HepG2 (cell line): ENCODE measurements at regions not wholly inside any gene's neighbourhood (a gene's known extent, or its start where the extent isn't known, plus 50 kb on each side); places are given as distances from the start of the nearest gene placed in this dataset.

Experiments
- ATAC-seq: fragments of 200-7000 bp; cut with Tn5 transposase; 3 replicates; pipeline ENCODE4 v1.9.1; 2020; ENCODE audit warnings: mild to moderate bottlenecking, moderate library complexity
- BruUV-seq: library from RNA; stranded (reverse); fragments of 400-500 nt; replicated peaks from 2 replicates; lab custom pipeline; 2021; lab: Mats Ljungman, UMichigan
- CTCF ChIA-PET: fragments of 300-600 bp; formaldehyde crosslinking; extraction: SDS; loops from one replicate; lab custom pipeline; 2021; ENCODE audit warnings: low total read pairs, inconsistent platforms, low intra/inter-chr PET ratio; lab: Yijun Ruan, JAX
- POLR2A ChIA-PET: fragments of 350-600 bp; sonication (Branson Sonifier 250); formaldehyde crosslinking; loops from one replicate; lab custom pipeline; 2020; ENCODE audit warnings: antibody characterized with exemption, inconsistent platforms; lab: Yijun Ruan, JAX
- DNase-seq: peaks from one replicate; pipeline ENCODE4 v3.0.0-alpha.2; 2015; ENCODE audit warnings: low spot score
- FAIRE-seq: peaks from 3 replicates; lab custom pipeline; 2011; peaks lifted over from hg19 to GRCh38; lab: Jason Lieb, UNC
- H2AFZ ChIP-seq: one replicate; pipeline ENCODE4 v1.6.1; 2011; ENCODE audit warnings: low read length, inconsistent platforms
- H3K27ac ChIP-seq: fragments of 300-600 bp; 3 replicates; pipeline ENCODE4 v1.8.0; 2011; ENCODE audit warnings: mixed run types, mild to moderate bottlenecking, mixed read lengths, low read length, inconsistent platforms; ENCODE audit not compliant: insufficient read depth; ENCODE audit errors: extremely low read length
- H3K27me3 ChIP-seq, 2 experiments: fragments of 200-600 bp in 1 of 2; 2 replicates in 1 of 2; 3 replicates in 1 of 2; pipeline versions ENCODE4 v1.6.0 to v1.8.0; 2011; ENCODE audit warnings: low read length in 2 of 2, mild to moderate bottlenecking in 2 of 2, moderate library complexity in 2 of 2, inconsistent platforms in 1 of 2; ENCODE audit not compliant: insufficient read depth in 2 of 2, control insufficient read depth in 1 of 2
- H3K36me3 ChIP-seq, 2 experiments: fragments of 200-600 bp in 1 of 2; replicated peaks in 1 of 2; 2 replicates in 1 of 2; 3 replicates in 1 of 2; pipeline versions ENCODE4 v1.5.1 to v1.8.0; 2011; ENCODE audit warnings: low read length in 2 of 2, inconsistent platforms in 1 of 2; ENCODE audit not compliant: insufficient read depth in 2 of 2, control insufficient read depth in 1 of 2
- H3K4me1 ChIP-seq: 2 replicates; pipeline ENCODE4 v1.5.1; 2012; ENCODE audit warnings: low read length, inconsistent platforms; ENCODE audit not compliant: insufficient read depth
- H3K4me2 ChIP-seq: 2 replicates; pipeline ENCODE4 v1.6.0; 2011; ENCODE audit warnings: low read depth, low read length, inconsistent platforms
- H3K4me3 ChIP-seq, 3 experiments: fragments of 200-600 bp in 1 of 3; sonication (generic), shearing (Covaris generic) in 1 of 3; replicated peaks in 1 of 3; 2 replicates each; pipeline ENCODE4 v1.5.1; 2011 to 2016; ENCODE audit warnings: low read length in 3 of 3, inconsistent platforms in 2 of 3, low read depth in 2 of 3, mild to moderate bottlenecking in 2 of 3, control low read depth in 1 of 3, mixed read lengths in 1 of 3; ENCODE audit not compliant: insufficient read depth in 1 of 3
- H3K79me2 ChIP-seq: one replicate; pipeline ENCODE4 v1.6.1; 2011; ENCODE audit warnings: low read length, inconsistent platforms; ENCODE audit not compliant: insufficient read depth
- H3K9ac ChIP-seq: 2 replicates; pipeline ENCODE4 v1.6.0; 2011; ENCODE audit warnings: mild to moderate bottlenecking, low read depth, low read length, inconsistent platforms; ENCODE audit not compliant: insufficient read depth
- H3K9me3 ChIP-seq: 2 replicates; pipeline ENCODE4 v1.5.1; 2012; ENCODE audit warnings: mild to moderate bottlenecking, low read length
- H4K20me1 ChIP-seq: 2 replicates; pipeline ENCODE4 v1.6.0; 2011; ENCODE audit warnings: inconsistent platforms, mild to moderate bottlenecking, low read length, moderate library complexity; ENCODE audit not compliant: insufficient read depth
- ATF7 ChIP-seq, 2 experiments: fragments of 450-650 bp in 1 of 2; sonication (generic) in 1 of 2; formaldehyde crosslinking in 1 of 2; IDR thresholded peaks; 2 replicates each; pipeline versions ENCODE4 v1.4.0 to v1.6.1; 2016 to 2020; ENCODE audit warnings: antibody characterized with exemption in 1 of 2, mild to moderate bottlenecking in 1 of 2, missing genetic modification reagents in 1 of 2
- JARID2 ChIP-seq: sonication (generic); formaldehyde crosslinking; IDR thresholded peaks from 2 replicates; pipeline ENCODE4 v1.8.1; 2023; ENCODE audit warnings: missing genetic modification reagents, inconsistent platforms; ENCODE audit not compliant: insufficient replicate concordance
- MATR3 ChIP-seq: sonication (generic); formaldehyde crosslinking; IDR thresholded peaks from 2 replicates; pipeline ENCODE4 v1.4.0; 2020; ENCODE audit warnings: missing genetic modification reagents
- WGBS: methylation state at CpG from one replicate; pipeline ENCODE4 v1.1.6; 2017; ENCODE audit warnings: low lambda C conversion rate; 5-methylcytosine and 5-hydroxymethylcytosine counted together
- in situ Hi-C: cut with HindIII; loops from 2 replicates; pipeline ENCODE4 v1.10.0; 2017; ENCODE audit warnings: low pct_unique_long_range_greater_than_20kb; ENCODE audit not compliant: extremely low pct_ligation_motif_present
- intact Hi-C: fragments of 100-400 bp; cut with micrococcal nuclease; formaldehyde crosslinking; loops from one replicate; pipeline ENCODE4 v1.10.0; 2022; ENCODE audit not compliant: unreplicated experiment

GRCh38 chr14:76639606-76640229, 121.5 kb upstream of the VASH1 start:
- 61% methylated on average over 5 of the region's 6 CpGs for WGBS
- Histone ChIP-seq H3K4me3 (no peak overlapping the region), H2AFZ (no peak overlapping the region), H3K27ac (no peak overlapping the region), H3K9ac (no peak overlapping the region), H3K4me2 (no peak overlapping the region), H3K79me2 (no peaks in the 10 kb centered on the region), H3K27me3 (peaks cover 0 to 12% of the 10 kb centered on the region in 2 experiments; a peak in 3 of 5 replicates), H3K9me3 (no peaks in the 10 kb centered on the region), H3K36me3 (no peaks in the 10 kb centered on the region), H4K20me1 (no peaks in the 10 kb centered on the region), H3K4me1 (no peaks in the 10 kb centered on the region)
- ChIA-PET POLR2A (no interaction called here), CTCF (no interaction called here)
- FAIRE-seq (no peak), DNase-seq (no peak), ATAC-seq (no peak)
- intact Hi-C loops: loop anchor here (10.0 kb wide), 1 partner anchor 255 kb away; no protein-coding TSS in a partner anchor
- no TSS peak for BruUV-seq
- in situ Hi-C loops: loop anchor here (5.0 kb wide), 1 partner anchor 587 kb away; no protein-coding TSS in a partner anchor
- TF ChIP-seq MATR3 (CRISPR knock-in tag): no peak

DNA sequence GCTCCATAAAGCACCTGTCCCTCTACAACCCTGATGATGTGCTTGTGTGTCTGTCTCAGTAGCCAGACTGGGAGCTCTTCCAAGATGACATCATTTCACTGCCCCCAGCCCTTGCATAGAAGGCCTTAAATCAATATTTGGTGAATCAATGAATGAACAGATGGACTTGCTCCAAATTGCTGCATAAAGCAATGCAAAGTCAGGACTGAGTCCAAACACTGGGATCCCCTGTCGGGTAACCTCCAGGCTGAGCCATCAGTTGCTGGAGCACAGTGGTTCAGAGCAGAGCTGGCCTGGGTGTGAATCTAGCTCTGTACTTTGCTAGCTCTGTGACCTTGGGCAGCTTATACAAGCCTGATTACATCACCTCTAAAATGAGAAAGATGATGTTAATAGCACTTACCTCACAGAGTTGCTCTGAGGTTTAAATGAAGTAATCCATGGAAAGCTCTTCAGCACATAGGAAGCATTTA, 120.3 kb upstream of the VASH1 start:
- no peak overlapping the region for H3K27ac ChIP-seq
- H3K4me2 ChIP-seq: no peak overlapping the region
- no peak overlapping the region for H2AFZ ChIP-seq
- H3K79me2 ChIP-seq: no peaks in the 10 kb centered on the region
- peaks cover 0 to 10% of the 10 kb centered on the region in 2 experiments; a peak in 3 of 5 replicates for H3K27me3 ChIP-seq
- H3K36me3 ChIP-seq: no peaks in the 10 kb centered on the region
- no peaks in the 10 kb centered on the region for H4K20me1 ChIP-seq
- H3K9me3 ChIP-seq: no peaks in the 10 kb centered on the region
- no peak overlapping the region for H3K9ac ChIP-seq
- in situ Hi-C loops: loop anchor here (5.0 kb wide), 1 partner anchor 589 kb away; no protein-coding TSS in a partner anchor
- DNase-seq: no peak
- CTCF ChIA-PET: no interaction called here
- intact Hi-C loops: loop anchor here (10.0 kb wide), 1 partner anchor 256 kb away; no protein-coding TSS in a partner anchor
- TF ChIP-seq ATF7 (IDR thresholded peaks at IDR 0.05) (peak; percentile 35; the same call in 1 of the 2 replicates), ATF7 (CRISPR knock-in tag; IDR thresholded peaks at IDR 0.05) (no peak), JARID2 (CRISPR knock-in tag) (no peak)
- TF ChIP-seq, all 625 proteins: peak for 1
- POLR2A ChIA-PET: no interaction called here
- FAIRE-seq (no peak), ATAC-seq (no peak)
- BruUV-seq: no TSS peak
- WGBS: 0% methylated on average over 1 of the region's 1 CpG
- Histone ChIP-seq H3K4me3 (no peak overlapping the region), H3K4me1 (no peaks in the 10 kb centered on the region)
